ENCODE measurements at regions not wholly inside any gene's neighbourhood (a gene's known extent, or its start where the extent isn't known, plus 50 kb on each side); places are given as distances from the start of the nearest gene placed in this dataset.

GRCh38 chrX:115366535-115366934 is 77.0 kb downstream of the LUZP4 start:
- TF ChIP-seq CTCF (conservative IDR thresholded peaks at IDR 0.05; ENCODE audit: control insufficient read depth, insufficient read depth, low read depth, low read length) = no peak
- no peak overlapping the region for H3K4me3 ChIP-seq (ENCODE audit: control insufficient read depth, low read depth, low read length)
- no peak for DNase-seq (ENCODE audit: low read depth)

- no peak overlapping the region for H3K4me3 ChIP-seq (ENCODE audit: control insufficient read depth, low read depth, low read length)
- TF ChIP-seq CTCF (conservative IDR thresholded peaks at IDR 0.05; ENCODE audit: control insufficient read depth, insufficient read depth, low read depth, low read length) = no peak
- peak; percentile 26 for DNase-seq (ENCODE audit: low read depth)
These were observed 77.9 kb downstream of the LUZP4 start for GRCh38 chrX:115367455-115367854.

GRCh38 chrX:115367951-115368350 is 78.4 kb downstream of the LUZP4 start:
- no peak for TF ChIP-seq CTCF (conservative IDR thresholded peaks at IDR 0.05; ENCODE audit: control insufficient read depth, insufficient read depth, low read depth, low read length)
- peak; percentile 41 for DNase-seq (ENCODE audit: low read depth)
- no peak overlapping the region for H3K4me3 ChIP-seq (ENCODE audit: control insufficient read depth, low read depth, low read length)

GRCh38 chrX:115368876-115369275 is 79.4 kb downstream of the LUZP4 start:
- no peak for TF ChIP-seq CTCF (conservative IDR thresholded peaks at IDR 0.05; ENCODE audit: control insufficient read depth, insufficient read depth, low read depth, low read length)
- DNase-seq (ENCODE audit: low read depth) = no peak
- H3K4me3 ChIP-seq (ENCODE audit: control insufficient read depth, low read depth, low read length) = no peak overlapping the region

- no peak overlapping the region for H3K4me3 ChIP-seq (ENCODE audit: control insufficient read depth, low read depth, low read length)
- peak; percentile 70 for DNase-seq (ENCODE audit: low read depth)
- TF ChIP-seq CTCF (conservative IDR thresholded peaks at IDR 0.05; ENCODE audit: control insufficient read depth, insufficient read depth, low read depth, low read length) = no peak
These were observed 82.6 kb downstream of the LUZP4 start for GRCh38 chrX:115372152-115372551.

- H3K4me3 ChIP-seq (ENCODE audit: control insufficient read depth, low read depth, low read length) = no peak overlapping the region
- no peak for DNase-seq (ENCODE audit: low read depth)
- no peak for TF ChIP-seq CTCF (conservative IDR thresholded peaks at IDR 0.05; ENCODE audit: control insufficient read depth, insufficient read depth, low read depth, low read length)
These were observed 83.8 kb downstream of the LUZP4 start for GRCh38 chrX:115373308-115373707.

GRCh38 chrX:115378471-115378870 is 89.0 kb downstream of the LUZP4 start:
- TF ChIP-seq CTCF (conservative IDR thresholded peaks at IDR 0.05; ENCODE audit: control insufficient read depth, insufficient read depth, low read depth, low read length) = no peak
- peak; percentile 48 for DNase-seq (ENCODE audit: low read depth)
- no peak overlapping the region for H3K4me3 ChIP-seq (ENCODE audit: control insufficient read depth, low read depth, low read length)
